Fibroblast of mammary gland (primary cell): ENCODE measurements at regions not wholly inside any gene's neighbourhood (a gene's known extent, or its start where the extent isn't known, plus 50 kb on each side); places are given as distances from the start of the nearest gene placed in this dataset.

Source experiments
- DNase-seq: peaks from one replicate; pipeline ENCODE4 v3.0.0-alpha.2; 2010; ENCODE audit warnings: low read depth
- H3K4me3 ChIP-seq: 2 replicates; pipeline ENCODE4 v1.5.1; 2011; ENCODE audit warnings: low read depth, mild to moderate bottlenecking, low read length, moderate library complexity; ENCODE audit not compliant: control insufficient read depth
- CTCF ChIP-seq: conservative IDR thresholded peaks from 2 replicates; pipeline ENCODE4 v1.5.1; 2011; ENCODE audit warnings: low read depth, low read length, inconsistent platforms; ENCODE audit not compliant: control insufficient read depth, insufficient read depth

GRCh38 chr5:34534523-34535103 is 121.5 kb upstream of the RAI14 start:
- no peak for TF ChIP-seq CTCF
- peak; percentile 90 for DNase-seq
- H3K4me3 ChIP-seq = no peak overlapping the region

- TF ChIP-seq CTCF = no peak
- peak; percentile 34 for DNase-seq
- no peak overlapping the region for H3K4me3 ChIP-seq
Measured at GRCh38 chr5:34535433-34535832, 120.7 kb upstream of the RAI14 start.

- no peak for TF ChIP-seq CTCF
- peak; percentile 22 for DNase-seq
- H3K4me3 ChIP-seq = no peak overlapping the region
Measured at GRCh38 chr5:34535944-34536623, 120.0 kb upstream of the RAI14 start.

- no peak overlapping the region for H3K4me3 ChIP-seq
- no peak for DNase-seq
- TF ChIP-seq CTCF = no peak
Measured at GRCh38 chr5:34536699-34537098, 119.4 kb upstream of the RAI14 start.

GRCh38 chr5:34538026-34538672 is 118.0 kb upstream of the RAI14 start:
- peak; percentile 48 for DNase-seq
- peak; percentile 47 for TF ChIP-seq CTCF
- H3K4me3 ChIP-seq = no peak overlapping the region

GRCh38 chr5:34539183-34539582 is 116.9 kb upstream of the RAI14 start:
- H3K4me3 ChIP-seq = no peak overlapping the region
- TF ChIP-seq CTCF = no peak
- DNase-seq = no peak
